Brain microvascular endothelial cell (primary cell): ENCODE measurements at regions not wholly inside any gene's neighbourhood (a gene's known extent, or its start where the extent isn't known, plus 50 kb on each side); places are given as distances from the start of the nearest gene placed in this dataset.

Experiments used
- DNase-seq: peaks from one replicate; pipeline ENCODE4 v3.0.0-alpha.2; 2020
- H3K27ac ChIP-seq: fragments of 250-450 bp; sonication (Bioruptor Pico); 2 replicates; pipeline ENCODE4 v1.5.1; 2020; ENCODE audit warnings: mild to moderate bottlenecking, moderate library complexity
- H3K27me3 ChIP-seq: fragments of 250-450 bp; sonication (Bioruptor Pico); replicated peaks from 2 replicates; pipeline ENCODE4 v1.5.1; 2020; ENCODE audit warnings: mild to moderate bottlenecking
- H3K36me3 ChIP-seq: fragments of 250-450 bp; sonication (Bioruptor Pico); replicated peaks from 2 replicates; pipeline ENCODE4 v1.5.1; 2020; ENCODE audit warnings: mild to moderate bottlenecking
- H3K4me3 ChIP-seq: 2 replicates; pipeline ENCODE4 v1.5.1; 2011; ENCODE audit warnings: low read depth, mild to moderate bottlenecking, control low read depth, low read length, moderate library complexity
- CTCF ChIP-seq: IDR thresholded peaks from 2 replicates; pipeline ENCODE4 v1.5.1; 2011; ENCODE audit warnings: low read depth, mild to moderate bottlenecking, moderate library complexity, low read length, control low read depth, inconsistent platforms; ENCODE audit errors: missing control alignments
- in situ Hi-C: cut with HindIII; loops from 2 replicates; pipeline ENCODE4 v1.10.0; 2017; ENCODE audit warnings: low sequenced_read_pairs, low pct_ligation_motif_present

DNA sequence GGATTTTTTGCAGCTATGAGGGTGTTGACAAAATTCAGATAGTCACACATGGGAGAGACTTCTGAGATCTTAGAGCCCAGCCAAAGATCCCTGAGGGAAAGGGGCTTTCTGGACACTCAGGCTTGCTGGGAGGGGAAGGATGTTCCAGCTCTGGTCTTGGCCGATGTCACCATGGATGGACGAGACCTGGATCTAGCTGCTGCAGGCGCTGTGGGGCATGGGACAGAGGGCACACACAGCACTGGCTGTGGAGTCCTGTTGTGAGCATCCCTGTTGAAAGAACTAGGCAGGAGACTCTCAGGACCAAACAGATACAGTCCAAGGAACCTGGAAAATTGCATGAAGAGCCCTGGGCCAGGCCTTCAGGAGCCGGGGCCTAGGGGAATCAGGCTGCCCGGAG is 80.1 kb upstream of the SDK2 start:
- no peak for DNase-seq
- Histone ChIP-seq H3K27ac (no peak overlapping the region), H3K27me3 (no peaks in the 10 kb centered on the region)

GRCh38 chr17:73724990-73725389 is 80.7 kb upstream of the SDK2 start:
- Histone ChIP-seq H3K27me3 (no peaks in the 10 kb centered on the region), H3K27ac (no peak overlapping the region), H3K36me3 (no peaks in the 10 kb centered on the region), H3K4me3 (no peak overlapping the region)
- no peak for DNase-seq
- no peak for TF ChIP-seq CTCF
- in situ Hi-C loops, result no loop called here

More for the DNA sequence above, 80.1 kb upstream of the SDK2 start:
- Histone ChIP-seq H3K36me3 (no peaks in the 10 kb centered on the region), H3K4me3 (no peak overlapping the region)
- in situ Hi-C loops, result no loop called here
- TF ChIP-seq CTCF, result no peak

- in situ Hi-C loops, result no loop called here
- H3K36me3 ChIP-seq, result no peaks in the 10 kb centered on the region
- H3K27ac ChIP-seq, result no peak overlapping the region
- DNase-seq, result no peak
- no peak for TF ChIP-seq CTCF
- no peak overlapping the region for H3K4me3 ChIP-seq
- H3K27me3 ChIP-seq, result no peaks in the 10 kb centered on the region
Measured at GRCh38 chr17:73725794-73726515, 81.7 kb upstream of the SDK2 start.

GRCh38 chr17:73727941-73728340 is 83.7 kb upstream of the SDK2 start:
- no peak for DNase-seq
- in situ Hi-C loops, result no loop called here
- Histone ChIP-seq H3K27me3 (no peaks in the 10 kb centered on the region), H3K36me3 (no peaks in the 10 kb centered on the region), H3K27ac (no peak overlapping the region), H3K4me3 (no peak overlapping the region)
- no peak for TF ChIP-seq CTCF

GRCh38 chr17:73729101-73729500 is 84.9 kb upstream of the SDK2 start:
- Histone ChIP-seq H3K36me3 (no peaks in the 10 kb centered on the region), H3K27me3 (no peaks in the 10 kb centered on the region), H3K4me3 (no peak overlapping the region), H3K27ac (no peak overlapping the region)
- TF ChIP-seq CTCF, result no peak
- no peak for DNase-seq
- in situ Hi-C loops, result no loop called here

DNA sequence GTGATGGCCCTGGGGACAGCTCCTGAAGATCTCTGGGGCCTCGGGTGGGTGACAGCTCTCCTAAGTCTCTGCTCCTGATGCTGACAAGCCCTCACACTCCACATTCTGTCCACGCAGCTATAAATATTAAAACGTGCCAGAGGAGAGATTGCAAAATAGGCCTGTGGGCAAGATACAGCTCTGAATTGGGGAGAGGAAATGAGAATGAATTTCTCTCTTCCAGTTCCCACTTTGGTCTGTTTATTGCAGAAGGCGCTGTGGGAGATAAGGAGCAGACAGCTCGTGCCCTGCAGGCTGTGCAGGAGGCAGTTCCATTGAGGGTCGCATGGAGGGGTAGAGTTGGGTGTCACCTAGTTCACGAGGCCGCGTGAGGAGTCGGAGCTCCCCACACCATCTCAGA is 87.5 kb upstream of the SDK2 start:
- no peak overlapping the region for H3K27ac ChIP-seq
- H3K36me3 ChIP-seq, result no peaks in the 10 kb centered on the region
- no peak for DNase-seq
- in situ Hi-C loops, result no loop called here
- no peak for TF ChIP-seq CTCF
- no peaks in the 10 kb centered on the region for H3K27me3 ChIP-seq
- no peak overlapping the region for H3K4me3 ChIP-seq
